ENCODE measurements at regions not wholly inside any gene's neighbourhood (a gene's known extent, or its start where the extent isn't known, plus 50 kb on each side); places are given as distances from the start of the nearest gene placed in this dataset.
"Not testable (repeated sequence)": the region's sequence is repeated elsewhere in the genome, so short reads cannot be mapped to it uniquely, and the experiment has no call there.

- Histone ChIP-seq H3K36me3 (ENCODE audit: insufficient read depth, low read depth, low read length) (no peaks in the 10 kb centered on the region), H3K9ac (ENCODE audit: low read depth, low read length) (no peak overlapping the region), H3K4me1 (ENCODE audit: insufficient read depth, low read length) (peaks cover 11% of the 10 kb centered on the region), H3K27me3 (ENCODE audit: insufficient read depth, low read length) (no peaks in the 10 kb centered on the region), H3K4me3 (ENCODE audit: low read length) (no peak overlapping the region), H3K27ac (ENCODE audit: low read length) (no peak overlapping the region), H3K9me3 (ENCODE audit: insufficient read depth, low read depth, low read length) (no peaks in the 10 kb centered on the region)
Observed at GRCh38 chr2:114113518-114113917, 223.6 kb downstream of the ACTR3 start.

DNA sequence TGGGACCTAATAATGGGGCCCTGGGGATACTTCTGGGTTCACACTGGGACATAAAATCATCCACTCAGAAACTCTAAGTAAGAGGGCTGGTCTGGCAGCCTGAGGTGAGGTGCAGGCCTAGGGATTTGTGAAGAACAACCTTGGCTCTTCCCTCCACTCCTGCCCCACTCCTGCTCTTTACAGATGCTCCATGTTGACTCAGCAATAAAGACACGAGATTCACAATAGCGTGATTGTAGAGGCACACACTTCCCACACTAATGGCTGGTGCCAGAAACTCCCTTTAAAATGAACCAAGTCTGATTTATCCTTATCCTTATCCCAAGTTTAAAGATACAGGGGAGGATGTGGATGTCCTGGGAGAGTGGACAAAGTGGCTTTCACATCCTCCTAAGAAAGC is 228.2 kb downstream of the ACTR3 start:
- Histone ChIP-seq H3K27ac (ENCODE audit: low read length) (no peak overlapping the region), H3K4me1 (ENCODE audit: insufficient read depth, low read length) (no peaks in the 10 kb centered on the region), H3K9ac (ENCODE audit: low read depth, low read length) (no peak overlapping the region), H3K4me3 (ENCODE audit: low read length) (no peak overlapping the region), H3K36me3 (ENCODE audit: insufficient read depth, low read depth, low read length) (no peaks in the 10 kb centered on the region), H3K9me3 (ENCODE audit: insufficient read depth, low read depth, low read length) (no peaks in the 10 kb centered on the region), H3K27me3 (ENCODE audit: insufficient read depth, low read length) (no peaks in the 10 kb centered on the region)

- Histone ChIP-seq H3K36me3 (ENCODE audit: insufficient read depth, low read depth, low read length) (no peaks in the 10 kb centered on the region), H3K4me1 (ENCODE audit: insufficient read depth, low read length) (no peaks in the 10 kb centered on the region), H3K27ac (ENCODE audit: low read length) (no peak overlapping the region), H3K4me3 (ENCODE audit: low read length) (no peak overlapping the region), H3K9ac (ENCODE audit: low read depth, low read length) (no peak overlapping the region), H3K27me3 (ENCODE audit: insufficient read depth, low read length) (no peaks in the 10 kb centered on the region), H3K9me3 (ENCODE audit: insufficient read depth, low read depth, low read length) (no peaks in the 10 kb centered on the region)
Observed at GRCh38 chr2:114119862-114120261, 230.0 kb downstream of the ACTR3 start.

DNA sequence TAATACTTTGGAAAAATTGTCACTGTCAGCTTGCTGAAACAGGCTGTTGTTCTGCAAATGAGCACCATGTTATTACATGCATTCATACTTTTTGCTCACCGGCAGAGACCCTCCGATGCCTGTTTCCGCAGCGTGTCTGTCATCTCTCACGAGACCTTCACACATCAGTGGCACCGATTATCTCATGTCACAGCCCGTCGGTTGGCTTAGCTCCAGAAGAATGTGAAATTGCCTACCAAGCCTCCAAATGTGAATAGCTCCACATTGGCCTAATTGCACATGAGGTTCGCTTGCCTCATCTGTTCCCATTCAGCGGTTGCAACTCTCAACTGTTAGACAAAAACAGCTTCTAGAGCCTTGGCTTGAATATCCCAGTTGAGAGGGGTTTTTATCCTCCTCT is 233.0 kb downstream of the ACTR3 start:
- no peaks in the 10 kb centered on the region for H3K36me3 ChIP-seq (ENCODE audit: insufficient read depth, low read depth, low read length)
- no peaks in the 10 kb centered on the region for H3K9me3 ChIP-seq (ENCODE audit: insufficient read depth, low read depth, low read length)
- no peaks in the 10 kb centered on the region for H3K27me3 ChIP-seq (ENCODE audit: insufficient read depth, low read length)
- no peak overlapping the region for H3K4me3 ChIP-seq (ENCODE audit: low read length)
- H3K27ac ChIP-seq (ENCODE audit: low read length) = no peak overlapping the region
- H3K4me1 ChIP-seq (ENCODE audit: insufficient read depth, low read length) = no peaks in the 10 kb centered on the region
- H3K9ac ChIP-seq (ENCODE audit: low read depth, low read length) = no peak overlapping the region

- no peaks in the 10 kb centered on the region for H3K9me3 ChIP-seq (ENCODE audit: insufficient read depth, low read depth, low read length)
- no peak overlapping the region for H3K9ac ChIP-seq (ENCODE audit: low read depth, low read length)
- H3K27ac ChIP-seq (ENCODE audit: low read length) = no peak overlapping the region
- H3K4me1 ChIP-seq (ENCODE audit: insufficient read depth, low read length) = no peaks in the 10 kb centered on the region
- no peak overlapping the region for H3K4me3 ChIP-seq (ENCODE audit: low read length)
- H3K36me3 ChIP-seq (ENCODE audit: insufficient read depth, low read depth, low read length) = no peaks in the 10 kb centered on the region
- no peaks in the 10 kb centered on the region for H3K27me3 ChIP-seq (ENCODE audit: insufficient read depth, low read length)
Observed at GRCh38 chr2:114123925-114124324, 234.0 kb downstream of the ACTR3 start.

DNA sequence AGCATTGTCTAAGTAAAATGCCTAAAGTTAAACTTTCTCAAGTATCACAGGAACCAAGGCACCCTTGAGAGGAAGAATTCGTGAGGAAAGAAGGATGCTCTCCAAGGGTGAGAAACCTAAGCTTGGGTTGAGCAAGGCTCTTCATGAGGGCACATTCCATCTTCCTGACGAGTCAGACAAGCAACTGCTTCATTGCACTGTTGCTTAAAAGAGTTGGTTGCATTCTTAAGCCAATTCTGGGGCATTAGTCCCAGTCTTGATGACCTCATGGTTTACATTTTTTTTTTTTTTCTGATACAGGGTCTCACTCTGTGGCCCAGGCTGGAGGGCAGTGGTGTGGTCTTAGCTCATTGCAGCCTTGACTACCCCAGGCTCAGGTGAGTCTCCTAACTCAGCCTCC is 237.5 kb downstream of the ACTR3 start:
- H3K9me3 ChIP-seq (ENCODE audit: insufficient read depth, low read depth, low read length) = no peaks in the 10 kb centered on the region
- H3K4me1 ChIP-seq (ENCODE audit: insufficient read depth, low read length) = no peaks in the 10 kb centered on the region
- no peak overlapping the region for H3K4me3 ChIP-seq (ENCODE audit: low read length)
- H3K27me3 ChIP-seq (ENCODE audit: insufficient read depth, low read length) = no peaks in the 10 kb centered on the region
- no peak overlapping the region for H3K27ac ChIP-seq (ENCODE audit: low read length)
- H3K36me3 ChIP-seq (ENCODE audit: insufficient read depth, low read depth, low read length) = no peaks in the 10 kb centered on the region
- no peak overlapping the region for H3K9ac ChIP-seq (ENCODE audit: low read depth, low read length)

DNA sequence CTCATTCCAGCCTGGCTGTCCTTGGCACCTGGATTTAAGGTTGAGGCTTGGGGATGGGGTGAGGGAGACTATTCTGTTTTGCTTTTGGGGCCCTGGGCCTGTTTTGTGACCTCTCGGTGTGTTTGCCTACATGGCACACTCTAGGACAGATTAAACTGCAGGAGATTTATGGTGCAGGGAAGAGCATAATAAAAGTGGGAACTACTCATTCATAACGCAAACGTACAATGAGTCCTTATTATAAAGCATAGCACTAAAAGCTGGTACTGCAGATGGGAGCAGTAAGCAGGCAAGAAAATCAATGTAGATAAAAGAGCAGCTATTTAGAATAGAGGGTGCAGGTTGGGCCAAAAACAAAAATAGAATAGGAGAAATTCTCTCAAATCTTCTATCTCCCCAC is 238.4 kb downstream of the ACTR3 start:
- no peaks in the 10 kb centered on the region for H3K36me3 ChIP-seq (ENCODE audit: insufficient read depth, low read depth, low read length)
- H3K27ac ChIP-seq (ENCODE audit: low read length) = no peak overlapping the region
- no peaks in the 10 kb centered on the region for H3K9me3 ChIP-seq (ENCODE audit: insufficient read depth, low read depth, low read length)
- H3K27me3 ChIP-seq (ENCODE audit: insufficient read depth, low read length) = no peaks in the 10 kb centered on the region
- no peak overlapping the region for H3K4me3 ChIP-seq (ENCODE audit: low read length)
- H3K4me1 ChIP-seq (ENCODE audit: insufficient read depth, low read length) = no peaks in the 10 kb centered on the region
- no peak overlapping the region for H3K9ac ChIP-seq (ENCODE audit: low read depth, low read length)

DNA sequence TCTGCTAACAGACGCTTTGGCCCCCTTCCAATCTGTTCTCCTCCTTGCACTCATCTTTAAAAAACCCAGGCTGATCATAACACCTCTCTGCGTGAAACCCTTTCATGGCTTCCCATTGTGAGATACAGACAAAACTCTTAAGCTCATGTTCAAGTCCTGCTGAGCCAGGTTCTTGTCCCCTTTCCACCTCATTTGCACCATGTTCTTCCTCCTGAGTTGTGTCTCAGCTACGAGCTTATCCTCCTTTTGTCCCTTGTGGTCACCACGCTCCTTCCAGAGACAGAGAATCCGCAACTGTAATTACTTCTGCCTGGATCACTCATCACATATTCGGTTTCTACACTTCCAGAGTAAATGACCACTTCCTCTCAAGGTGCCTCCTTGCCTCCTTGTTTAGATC is 238.8 kb downstream of the ACTR3 start:
- Histone ChIP-seq H3K9me3 (ENCODE audit: insufficient read depth, low read depth, low read length) (no peaks in the 10 kb centered on the region), H3K36me3 (ENCODE audit: insufficient read depth, low read depth, low read length) (no peaks in the 10 kb centered on the region), H3K27ac (ENCODE audit: low read length) (no peak overlapping the region), H3K4me3 (ENCODE audit: low read length) (no peak overlapping the region), H3K4me1 (ENCODE audit: insufficient read depth, low read length) (no peaks in the 10 kb centered on the region), H3K27me3 (ENCODE audit: insufficient read depth, low read length) (no peaks in the 10 kb centered on the region), H3K9ac (ENCODE audit: low read depth, low read length) (no peak overlapping the region)

- H3K4me1 ChIP-seq (ENCODE audit: insufficient read depth, low read length); H3K27ac ChIP-seq (ENCODE audit: low read length); H3K9me3 ChIP-seq (ENCODE audit: insufficient read depth, low read depth, low read length); H3K4me3 ChIP-seq (ENCODE audit: low read length); H3K27me3 ChIP-seq (ENCODE audit: insufficient read depth, low read length); H3K9ac ChIP-seq (ENCODE audit: low read depth, low read length); H3K36me3 ChIP-seq (ENCODE audit: insufficient read depth, low read depth, low read length): not testable (repeated sequence)
Observed at GRCh38 chr2:114132050-114132449, 242.2 kb downstream of the ACTR3 start.

- H3K9ac ChIP-seq (ENCODE audit: low read depth, low read length) = no peak overlapping the region
- H3K4me3 ChIP-seq (ENCODE audit: low read length) = no peak overlapping the region
- H3K4me1 ChIP-seq (ENCODE audit: insufficient read depth, low read length) = no peaks in the 10 kb centered on the region
- no peaks in the 10 kb centered on the region for H3K27me3 ChIP-seq (ENCODE audit: insufficient read depth, low read length)
- H3K27ac ChIP-seq (ENCODE audit: low read length) = no peak overlapping the region
- no peaks in the 10 kb centered on the region for H3K9me3 ChIP-seq (ENCODE audit: insufficient read depth, low read depth, low read length)
- no peaks in the 10 kb centered on the region for H3K36me3 ChIP-seq (ENCODE audit: insufficient read depth, low read depth, low read length)
Observed at GRCh38 chr2:114134146-114134545, 244.3 kb downstream of the ACTR3 start.

GRCh38 chr2:114139542-114139941 is 249.7 kb downstream of the ACTR3 start:
- no peaks in the 10 kb centered on the region; the same call in 1 of the 2 replicates for H3K4me1 ChIP-seq (ENCODE audit: insufficient read depth, low read length)
- H3K9ac ChIP-seq (ENCODE audit: low read depth, low read length) = no peak overlapping the region
- no peak overlapping the region for H3K27ac ChIP-seq (ENCODE audit: low read length)
- H3K36me3 ChIP-seq (ENCODE audit: insufficient read depth, low read depth, low read length) = no peaks in the 10 kb centered on the region
- H3K4me3 ChIP-seq (ENCODE audit: low read length) = no peak overlapping the region
- H3K27me3 ChIP-seq (ENCODE audit: insufficient read depth, low read length) = no peaks in the 10 kb centered on the region
- H3K9me3 ChIP-seq (ENCODE audit: insufficient read depth, low read depth, low read length) = no peaks in the 10 kb centered on the region

GRCh38 chr2:114156366-114157056 is 266.6 kb downstream of the ACTR3 start:
- Histone ChIP-seq H3K27ac (ENCODE audit: low read length) (no peak overlapping the region), H3K27me3 (ENCODE audit: insufficient read depth, low read length) (no peaks in the 10 kb centered on the region), H3K36me3 (ENCODE audit: insufficient read depth, low read depth, low read length) (no peaks in the 10 kb centered on the region), H3K4me1 (ENCODE audit: insufficient read depth, low read length) (no peaks in the 10 kb centered on the region), H3K4me3 (ENCODE audit: low read length) (no peak overlapping the region), H3K9ac (ENCODE audit: low read depth, low read length) (no peak overlapping the region), H3K9me3 (ENCODE audit: insufficient read depth, low read depth, low read length) (no peaks in the 10 kb centered on the region; the same call in 1 of the 2 replicates)
